ENCODE measurements at regions not wholly inside any gene's neighbourhood (a gene's known extent, or its start where the extent isn't known, plus 50 kb on each side); places are given as distances from the start of the nearest gene placed in this dataset.
"Not testable (repeated sequence)": the region's sequence is repeated elsewhere in the genome, so short reads cannot be mapped to it uniquely, and the experiment has no call there.

- no peak for TF ChIP-seq ESRRG (CRISPR knock-in tag; IDR thresholded peaks at IDR 0.05)
- TF ChIP-seq CSDC2 (CRISPR knock-in tag; IDR thresholded peaks at IDR 0.05) = no peak
- no peak for TF ChIP-seq ZFP3 (CRISPR knock-in tag; IDR thresholded peaks at IDR 0.05)
- no peak for ATAC-seq
Observed at GRCh38 chr2:95709831-95710230, 118.0 kb downstream of the TRIM43 start.

- not testable (repeated sequence) for ATAC-seq
Observed at GRCh38 chr2:95713470-95714177, 121.8 kb downstream of the TRIM43 start.

- ATAC-seq = not testable (repeated sequence)
Observed at GRCh38 chr2:95714398-95714797, 122.6 kb downstream of the TRIM43 start.

GRCh38 chr2:95719473-95720060 lies 127.8 kb downstream of the TRIM43 start:
- ATAC-seq = no peak
- no peak for TF ChIP-seq ZNF8 (CRISPR knock-in tag; IDR thresholded peaks at IDR 0.05)
- TF ChIP-seq CSDC2 (CRISPR knock-in tag; IDR thresholded peaks at IDR 0.05) = no peak
- TF ChIP-seq GLIS3 (CRISPR knock-in tag; IDR thresholded peaks at IDR 0.05) = no peak
- TF ChIP-seq TCF4 (CRISPR knock-in tag; IDR thresholded peaks at IDR 0.05; ENCODE audit: borderline replicate concordance) = no peak
- TF ChIP-seq ISL1 (CRISPR knock-in tag; IDR thresholded peaks at IDR 0.05) = no peak
- TF ChIP-seq ZFP3 (CRISPR knock-in tag; IDR thresholded peaks at IDR 0.05) = no peak
- TF ChIP-seq SNAI2 (CRISPR knock-in tag; IDR thresholded peaks at IDR 0.05) = no peak
- no peak for TF ChIP-seq ARNTL (CRISPR knock-in tag; IDR thresholded peaks at IDR 0.05; ENCODE audit: borderline replicate concordance, low read depth)

- ATAC-seq = no peak
- TF ChIP-seq TOX (CRISPR knock-in tag; IDR thresholded peaks at IDR 0.05; ENCODE audit: borderline replicate concordance) (no peak), ZNF70 (CRISPR knock-in tag; IDR thresholded peaks at IDR 0.05) (no peak), POU6F1 (CRISPR knock-in tag; IDR thresholded peaks at IDR 0.05; ENCODE audit: borderline replicate concordance, low read depth) (no peak), ZNF8 (CRISPR knock-in tag; IDR thresholded peaks at IDR 0.05) (no peak), CSDC2 (CRISPR knock-in tag; IDR thresholded peaks at IDR 0.05) (no peak), GLIS3 (CRISPR knock-in tag; IDR thresholded peaks at IDR 0.05) (no peak), CSRNP3 (CRISPR knock-in tag; IDR thresholded peaks at IDR 0.05) (no peak), TCF4 (CRISPR knock-in tag; IDR thresholded peaks at IDR 0.05; ENCODE audit: borderline replicate concordance) (no peak), SNAI2 (CRISPR knock-in tag; IDR thresholded peaks at IDR 0.05) (no peak), OSR1 (CRISPR knock-in tag; IDR thresholded peaks at IDR 0.05) (no peak), RARB (CRISPR knock-in tag; IDR thresholded peaks at IDR 0.05) (no peak)
Observed at GRCh38 chr2:95721726-95722125, 129.9 kb downstream of the TRIM43 start.

- ATAC-seq = no peak
- TF ChIP-seq CREB5 (CRISPR knock-in tag; IDR thresholded peaks at IDR 0.05; ENCODE audit: low read depth) = no peak
- no peak for TF ChIP-seq ZFP3 (CRISPR knock-in tag; IDR thresholded peaks at IDR 0.05)
- TF ChIP-seq RARB (CRISPR knock-in tag; IDR thresholded peaks at IDR 0.05) = no peak
- TF ChIP-seq ZFP30 (CRISPR knock-in tag; IDR thresholded peaks at IDR 0.05) = no peak
- no peak for TF ChIP-seq ARNTL (CRISPR knock-in tag; IDR thresholded peaks at IDR 0.05; ENCODE audit: borderline replicate concordance, low read depth)
- TF ChIP-seq ISL1 (CRISPR knock-in tag; IDR thresholded peaks at IDR 0.05) = no peak
- no peak for TF ChIP-seq PPARA (CRISPR knock-in tag; IDR thresholded peaks at IDR 0.05; ENCODE audit: borderline replicate concordance)
- no peak for TF ChIP-seq CSRNP3 (CRISPR knock-in tag; IDR thresholded peaks at IDR 0.05)
Observed at GRCh38 chr2:95722131-95722697, 130.4 kb downstream of the TRIM43 start.

- not testable (repeated sequence) for ATAC-seq
Observed at GRCh38 chr2:95723627-95724210, 131.9 kb downstream of the TRIM43 start.

- ATAC-seq = not testable (repeated sequence)
Observed at GRCh38 chr2:95725191-95725590, 133.4 kb downstream of the TRIM43 start.

GRCh38 chr2:95725677-95726076 lies 133.9 kb downstream of the TRIM43 start:
- ATAC-seq = not testable (repeated sequence)

GRCh38 chr2:95727420-95727819 lies 135.6 kb downstream of the TRIM43 start:
- ATAC-seq = not testable (repeated sequence)
